G401 (cell line): ENCODE measurements at regions not wholly inside any gene's neighbourhood (a gene's known extent, or its start where the extent isn't known, plus 50 kb on each side); places are given as distances from the start of the nearest gene placed in this dataset.

Experiments
- DNase-seq: peaks from one replicate; pipeline ENCODE4 v3.0.0-alpha.2; 2015; ENCODE audit warnings: low spot score
- in situ Hi-C: cut with HindIII; loops from 2 replicates; pipeline ENCODE4 v1.10.0; 2016; ENCODE audit warnings: low sequenced_read_pairs, mixed read lengths

- in situ Hi-C loops, result no loop called here
- DNase-seq, result peak; percentile 47
Observed at GRCh38 chr1:209513226-209513625, 70.3 kb upstream of the CAMK1G start.

GRCh38 chr1:209516771-209517680 lies 66.5 kb upstream of the CAMK1G start:
- DNase-seq, result no peak
- in situ Hi-C loops, result no loop called here

- in situ Hi-C loops, result no loop called here
Observed at GRCh38 chr1:209517681-209518050, 65.8 kb upstream of the CAMK1G start.

GRCh38 chr1:209519786-209520185 lies 63.7 kb upstream of the CAMK1G start:
- in situ Hi-C loops, result no loop called here
- no peak for DNase-seq

More at GRCh38 chr1:209517681-209518050, 65.8 kb upstream of the CAMK1G start:
- no peak for DNase-seq

- DNase-seq, result no peak
Observed at GRCh38 chr1:209522826-209523225, 60.7 kb upstream of the CAMK1G start.

GRCh38 chr1:209526137-209526536 lies 57.4 kb upstream of the CAMK1G start:
- no peak for DNase-seq
- in situ Hi-C loops, result no loop called here

More at GRCh38 chr1:209522826-209523225, 60.7 kb upstream of the CAMK1G start:
- in situ Hi-C loops, result no loop called here

- in situ Hi-C loops, result no loop called here
- DNase-seq, result no peak
Observed at GRCh38 chr1:209527372-209527771, 56.1 kb upstream of the CAMK1G start.

- DNase-seq, result no peak
- in situ Hi-C loops, result no loop called here
Observed at GRCh38 chr1:209527993-209528717, 55.4 kb upstream of the CAMK1G start.

- in situ Hi-C loops, result no loop called here
Observed at GRCh38 chr1:209529233-209529632, 54.3 kb upstream of the CAMK1G start.

GRCh38 chr1:209531006-209531405 lies 52.5 kb upstream of the CAMK1G start:
- DNase-seq, result no peak
- in situ Hi-C loops, result no loop called here

More at GRCh38 chr1:209529233-209529632, 54.3 kb upstream of the CAMK1G start:
- DNase-seq, result no peak

GRCh38 chr1:209531549-209531948 lies 52.0 kb upstream of the CAMK1G start:
- DNase-seq, result no peak
- in situ Hi-C loops, result no loop called here
